ENCODE measurements at regions not wholly inside any gene's neighbourhood (a gene's known extent, or its start where the extent isn't known, plus 50 kb on each side); places are given as distances from the start of the nearest gene placed in this dataset.

- Histone ChIP-seq H3K27me3 (ENCODE audit: insufficient read depth, low read depth, severe bottlenecking) (peaks cover 35% of the 10 kb centered on the region), H3K9me3 (ENCODE audit: severe bottlenecking) (no peaks in the 10 kb centered on the region), H3K4me3 (ENCODE audit: low read depth, low read length) (no peak overlapping the region), H3K27ac (no peak overlapping the region), H3K36me3 (no peaks in the 10 kb centered on the region)
- no peak for TF ChIP-seq CTCF (IDR thresholded peaks at IDR 0.05; ENCODE audit: low read depth, low read length)
- no peak for DNase-seq
These were observed 268.7 kb downstream of the EDEM1 start for GRCh38 chr3:5456199-5456598.

DNA sequence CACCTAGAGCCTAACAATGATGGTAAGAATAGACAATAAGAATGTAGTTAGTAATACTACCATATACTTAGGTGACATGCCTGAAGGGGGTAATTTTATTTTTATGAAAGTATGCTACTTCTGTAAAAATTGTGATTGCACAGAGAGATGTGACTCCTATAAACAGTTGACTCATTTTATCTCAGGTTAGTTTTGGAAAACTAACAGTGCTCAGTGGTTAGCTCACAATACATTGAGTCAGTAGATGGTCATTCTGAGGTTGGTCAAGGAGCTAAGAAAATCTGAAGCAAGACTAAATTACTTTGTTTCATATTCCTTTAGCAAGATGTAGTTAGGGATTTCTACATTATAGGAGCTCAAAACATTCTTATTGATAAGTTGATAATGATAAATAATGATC lies 271.0 kb downstream of the EDEM1 start:
- Histone ChIP-seq H3K27ac (no peak overlapping the region), H3K9me3 (ENCODE audit: severe bottlenecking) (no peaks in the 10 kb centered on the region), H3K4me3 (ENCODE audit: low read depth, low read length) (no peak overlapping the region), H3K27me3 (ENCODE audit: insufficient read depth, low read depth, severe bottlenecking) (peaks cover 31% of the 10 kb centered on the region), H3K36me3 (no peaks in the 10 kb centered on the region)
- DNase-seq: no peak
- no peak for TF ChIP-seq CTCF (IDR thresholded peaks at IDR 0.05; ENCODE audit: low read depth, low read length)

DNA sequence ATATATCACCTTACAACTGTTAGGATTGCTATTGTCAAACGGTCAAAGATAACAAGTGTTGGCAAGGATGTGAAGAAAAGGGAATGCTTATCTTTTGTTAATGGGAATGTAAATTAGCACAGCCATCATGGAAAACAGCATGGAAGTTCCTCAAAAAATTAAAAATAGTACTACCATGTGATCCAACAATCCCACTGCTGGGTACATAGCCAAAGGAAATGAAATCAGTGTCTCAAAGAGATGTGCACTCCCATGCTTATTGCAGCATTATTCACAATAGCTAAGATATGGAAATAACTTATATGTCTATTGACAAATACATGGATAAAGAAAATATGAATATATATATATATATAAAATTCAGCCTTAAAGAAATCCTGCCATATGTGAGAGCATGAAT lies 274.6 kb downstream of the EDEM1 start:
- TF ChIP-seq CTCF (IDR thresholded peaks at IDR 0.05; ENCODE audit: low read depth, low read length): no peak
- Histone ChIP-seq H3K27ac (no peak overlapping the region), H3K4me3 (ENCODE audit: low read depth, low read length) (no peak overlapping the region), H3K27me3 (ENCODE audit: insufficient read depth, low read depth, severe bottlenecking) (peaks cover 37% of the 10 kb centered on the region), H3K36me3 (no peaks in the 10 kb centered on the region), H3K9me3 (ENCODE audit: severe bottlenecking) (no peaks in the 10 kb centered on the region)
- no peak for DNase-seq

DNA sequence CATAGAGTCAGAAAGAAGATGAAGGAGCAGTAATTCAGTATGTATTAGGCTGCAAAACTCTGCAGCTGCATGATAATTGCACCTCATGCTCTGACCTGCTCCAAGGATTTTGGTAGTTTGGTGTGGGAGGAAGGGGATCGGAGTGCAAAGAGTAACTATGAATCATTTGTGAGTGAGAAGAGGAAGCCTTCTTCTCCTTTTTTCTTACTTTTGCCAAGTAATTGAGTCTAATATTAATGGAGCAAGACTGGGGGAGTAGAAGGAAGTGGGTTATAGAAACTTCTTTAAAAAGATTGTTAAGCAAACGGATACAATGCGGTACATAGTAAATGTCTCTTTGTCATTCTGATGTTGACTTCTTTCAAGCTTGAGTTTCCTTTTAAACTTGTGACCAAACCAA lies 276.5 kb downstream of the EDEM1 start:
- Histone ChIP-seq H3K27ac (no peak overlapping the region), H3K27me3 (ENCODE audit: insufficient read depth, low read depth, severe bottlenecking) (peaks cover 31% of the 10 kb centered on the region), H3K9me3 (ENCODE audit: severe bottlenecking) (no peaks in the 10 kb centered on the region), H3K36me3 (no peaks in the 10 kb centered on the region), H3K4me3 (ENCODE audit: low read depth, low read length) (no peak overlapping the region)
- DNase-seq: no peak
- no peak for TF ChIP-seq CTCF (IDR thresholded peaks at IDR 0.05; ENCODE audit: low read depth, low read length)

DNA sequence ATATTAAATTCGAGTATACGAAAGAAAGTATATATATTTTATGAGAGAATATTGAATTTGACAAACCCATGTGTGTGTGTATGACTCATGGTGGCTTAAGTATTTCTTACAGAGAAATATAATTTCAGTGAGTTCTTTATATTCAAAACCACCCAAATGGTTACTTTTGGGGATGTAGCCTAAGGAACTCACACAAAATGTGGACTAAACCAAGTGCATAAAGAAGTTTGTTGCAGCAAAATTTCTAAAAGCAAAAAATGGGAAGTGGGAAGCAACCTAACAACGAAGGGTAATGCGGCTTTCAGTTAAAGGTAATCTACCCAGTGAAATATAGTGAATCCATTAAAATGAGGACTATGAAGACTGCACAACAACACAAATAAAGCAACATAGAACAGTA lies 277.1 kb downstream of the EDEM1 start:
- no peaks in the 10 kb centered on the region for H3K9me3 ChIP-seq (ENCODE audit: severe bottlenecking)
- no peak for TF ChIP-seq CTCF (IDR thresholded peaks at IDR 0.05; ENCODE audit: low read depth, low read length)
- no peaks in the 10 kb centered on the region for H3K36me3 ChIP-seq
- no peak overlapping the region for H3K4me3 ChIP-seq (ENCODE audit: low read depth, low read length)
- no peak overlapping the region for H3K27ac ChIP-seq
- DNase-seq: no peak
- H3K27me3 ChIP-seq (ENCODE audit: insufficient read depth, low read depth, severe bottlenecking): peaks cover 29% of the 10 kb centered on the region

DNA sequence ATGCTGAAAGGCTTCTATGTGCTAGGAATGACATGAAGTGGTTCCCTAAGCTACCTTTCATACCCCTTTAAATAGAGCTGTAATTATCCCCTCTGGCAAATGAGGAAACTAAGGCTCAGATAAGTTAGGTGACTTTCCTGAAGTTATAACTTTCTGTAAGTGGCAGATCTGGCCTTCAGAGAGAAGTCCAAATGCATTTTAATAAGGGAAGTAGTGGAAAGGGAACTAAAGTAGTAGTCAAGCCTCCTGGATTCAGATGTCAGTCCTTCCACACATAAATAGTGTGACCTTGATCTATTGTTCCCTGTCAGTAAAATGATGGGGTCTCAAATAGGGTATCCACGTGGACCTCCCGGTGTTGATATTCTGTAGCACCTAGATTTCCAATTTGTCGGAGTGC lies 277.7 kb downstream of the EDEM1 start:
- H3K36me3 ChIP-seq: no peaks in the 10 kb centered on the region
- H3K4me3 ChIP-seq (ENCODE audit: low read depth, low read length): no peak overlapping the region
- no peak for TF ChIP-seq CTCF (IDR thresholded peaks at IDR 0.05; ENCODE audit: low read depth, low read length)
- H3K9me3 ChIP-seq (ENCODE audit: severe bottlenecking): no peaks in the 10 kb centered on the region
- peaks cover 29% of the 10 kb centered on the region for H3K27me3 ChIP-seq (ENCODE audit: insufficient read depth, low read depth, severe bottlenecking)
- H3K27ac ChIP-seq: no peak overlapping the region
- DNase-seq: no peak

All from WERI-Rb-1 (cell line).